Epidermal melanocyte (primary cell): ENCODE measurements at regions not wholly inside any gene's neighbourhood (a gene's known extent, or its start where the extent isn't known, plus 50 kb on each side); places are given as distances from the start of the nearest gene placed in this dataset.

Experiments used
- DNase-seq: peaks from one replicate; pipeline ENCODE4 v3.0.0; 2011; ENCODE audit warnings: low spot score; ENCODE audit not compliant: insufficient read length

GRCh38 chr1:5526822-5527551 lies 465.2 kb downstream of the NPHP4 start:
- DNase-seq, result no peak

GRCh38 chr1:5526385-5526750 lies 465.9 kb downstream of the NPHP4 start:
- no peak for DNase-seq

- DNase-seq, result no peak
These were observed 466.4 kb downstream of the NPHP4 start for GRCh38 chr1:5525597-5526384.

DNA sequence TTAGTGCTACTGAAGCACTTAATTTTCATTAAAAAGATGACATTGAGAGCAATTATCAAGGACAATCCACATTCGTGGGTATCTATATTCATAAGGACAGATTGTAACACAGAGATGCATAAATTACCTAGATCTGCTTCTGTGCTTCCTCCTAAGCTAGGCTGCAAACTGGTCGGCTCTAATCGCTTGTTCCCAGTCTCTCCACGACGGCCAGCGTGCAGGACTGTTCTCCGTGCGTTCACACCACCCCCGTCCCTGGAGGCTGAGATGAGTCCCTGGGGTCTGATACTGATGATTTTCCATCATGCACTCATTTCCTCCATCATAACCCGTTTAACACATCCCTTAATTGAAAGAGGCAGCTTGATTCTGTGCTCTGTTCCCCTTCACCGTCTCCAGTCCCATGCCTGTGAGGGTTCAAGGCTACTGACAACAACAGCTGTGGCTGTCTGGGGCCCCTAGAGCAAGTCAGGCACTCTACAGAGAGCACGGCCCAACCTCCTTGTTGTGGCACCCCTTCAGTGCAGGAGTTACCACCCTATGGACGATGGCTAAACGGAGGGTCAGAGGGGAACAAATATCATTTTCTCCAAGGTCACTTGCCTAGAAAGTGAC lies 469.6 kb downstream of the NPHP4 start:
- DNase-seq, result no peak

DNA sequence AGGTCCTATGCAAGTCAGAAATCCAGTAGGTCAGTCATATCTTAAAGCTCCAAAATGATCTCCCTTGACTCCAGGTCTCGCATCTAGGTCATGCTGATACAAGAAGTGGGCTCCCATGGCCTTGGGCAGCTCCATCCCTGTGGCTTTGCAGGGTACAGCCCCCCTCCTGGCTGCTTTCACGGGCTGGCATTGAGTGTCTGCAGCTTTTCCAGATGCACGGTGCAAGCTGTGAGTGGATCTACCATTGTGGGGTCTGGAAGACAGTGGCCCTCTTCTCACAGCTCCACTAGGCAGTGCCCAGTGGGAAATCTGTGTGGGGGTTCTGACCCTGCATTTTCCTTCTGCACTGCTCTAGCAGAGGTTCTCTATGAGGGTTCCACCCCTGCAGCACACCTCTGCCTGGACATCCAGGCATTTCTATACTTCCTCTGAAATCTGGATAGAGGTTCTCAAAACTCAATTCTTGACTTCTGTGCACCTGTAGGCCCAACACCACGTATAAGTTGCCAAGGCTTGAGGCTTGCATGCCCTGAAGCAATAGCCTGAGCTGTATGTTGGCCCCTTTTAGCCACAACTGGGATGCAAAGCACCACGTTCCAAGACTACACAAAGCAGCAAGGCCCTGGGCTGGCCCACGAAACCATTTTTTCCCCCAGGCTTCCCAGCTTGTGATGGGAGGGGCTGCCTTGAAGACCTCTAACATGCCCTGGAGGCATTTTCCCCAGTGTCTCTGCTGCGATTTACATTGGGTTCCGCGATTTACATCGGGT lies 472.7 kb downstream of the NPHP4 start:
- DNase-seq, result no peak

DNA sequence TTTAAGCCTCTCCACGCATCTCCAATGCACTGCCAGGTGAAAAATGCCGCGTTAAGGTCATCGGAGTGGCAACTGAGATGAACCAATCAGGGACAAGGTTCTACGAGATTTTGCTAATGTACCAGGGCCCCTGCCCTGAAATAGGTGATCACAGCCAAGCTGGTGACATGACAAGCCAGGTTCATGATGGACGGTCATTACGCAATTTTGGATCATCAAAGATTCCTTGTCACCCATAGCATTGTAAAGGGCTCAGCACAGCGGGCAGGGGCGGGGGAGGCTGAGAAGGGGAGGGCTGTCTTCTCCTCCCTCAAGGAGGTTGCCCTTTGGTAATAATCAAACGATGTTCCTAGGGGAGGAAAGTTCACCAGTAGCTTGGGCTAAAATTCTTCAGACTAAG lies 475.5 kb downstream of the NPHP4 start:
- no peak for DNase-seq

GRCh38 chr1:5515501-5515900 lies 476.7 kb downstream of the NPHP4 start:
- DNase-seq, result no peak

- DNase-seq, result peak; percentile 64
These were observed 477.6 kb downstream of the NPHP4 start for GRCh38 chr1:5514527-5515183.

DNA sequence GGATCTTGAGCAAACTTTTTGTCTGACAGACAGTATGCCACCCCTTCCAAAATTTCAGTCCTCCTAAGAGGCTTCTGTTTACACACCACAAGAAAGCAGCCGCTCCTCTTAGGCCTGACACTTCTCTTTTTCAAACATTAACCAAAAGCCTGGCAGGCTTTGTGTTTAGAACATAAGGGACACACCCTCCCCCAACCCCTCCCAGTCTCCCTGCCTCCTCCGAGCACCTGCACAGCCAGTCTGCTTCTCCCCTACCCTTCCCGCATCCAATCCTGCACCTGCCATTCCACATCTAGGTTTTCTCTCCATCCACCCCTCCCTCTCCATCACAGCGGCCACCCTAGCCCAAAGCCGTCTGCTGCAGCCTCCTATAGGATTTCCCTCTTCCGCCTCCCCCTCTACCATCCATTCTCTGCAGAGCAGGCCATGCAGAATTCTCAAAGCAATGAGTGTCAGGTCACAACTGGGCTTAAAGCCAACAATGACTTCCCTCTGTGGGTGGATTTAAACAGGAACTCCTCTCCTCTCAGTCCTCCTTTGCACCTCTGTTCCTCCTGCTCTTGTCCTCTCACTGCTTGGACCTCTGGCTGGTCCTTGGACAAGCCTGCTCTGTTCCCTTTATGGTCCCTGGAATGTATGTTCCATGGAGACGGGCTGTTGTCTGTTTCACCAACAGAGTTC lies 478.2 kb downstream of the NPHP4 start:
- DNase-seq, result no peak

GRCh38 chr1:5513179-5513578 lies 479.0 kb downstream of the NPHP4 start:
- DNase-seq, result no peak

DNA sequence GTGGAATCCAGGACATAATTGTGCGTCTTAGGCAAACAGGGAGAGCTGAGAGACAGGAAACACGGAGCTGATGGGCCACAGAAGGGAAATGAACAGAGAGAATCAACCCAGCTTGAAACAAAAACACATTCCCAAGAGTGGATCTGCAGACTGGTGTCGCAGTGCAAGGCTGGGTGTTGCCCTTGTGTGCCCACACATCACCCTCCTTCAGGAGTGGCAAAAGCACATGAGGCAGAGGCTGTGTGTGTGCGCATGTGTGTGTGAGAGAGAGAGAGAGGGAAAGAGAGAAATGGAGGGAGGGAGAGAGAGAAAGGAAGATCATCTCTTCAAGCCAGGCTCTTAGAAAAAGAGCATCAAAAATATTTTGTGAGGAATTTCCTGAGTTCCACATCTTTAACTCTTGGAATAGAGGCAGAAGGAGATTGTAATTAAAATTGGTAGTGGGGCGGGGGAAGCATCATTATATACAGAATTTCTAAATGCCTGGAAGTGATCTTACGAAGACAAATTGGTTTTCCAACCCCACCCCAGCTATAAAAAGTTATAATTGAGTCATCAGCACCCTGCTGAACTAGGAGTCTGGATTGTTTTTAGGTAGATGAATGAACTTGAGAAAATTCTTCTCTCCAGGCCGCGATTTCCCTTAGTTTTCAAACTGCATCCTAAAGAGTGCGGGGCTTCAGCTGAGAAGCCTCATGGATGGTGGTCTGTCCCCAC lies 480.7 kb downstream of the NPHP4 start:
- no peak for DNase-seq

DNA sequence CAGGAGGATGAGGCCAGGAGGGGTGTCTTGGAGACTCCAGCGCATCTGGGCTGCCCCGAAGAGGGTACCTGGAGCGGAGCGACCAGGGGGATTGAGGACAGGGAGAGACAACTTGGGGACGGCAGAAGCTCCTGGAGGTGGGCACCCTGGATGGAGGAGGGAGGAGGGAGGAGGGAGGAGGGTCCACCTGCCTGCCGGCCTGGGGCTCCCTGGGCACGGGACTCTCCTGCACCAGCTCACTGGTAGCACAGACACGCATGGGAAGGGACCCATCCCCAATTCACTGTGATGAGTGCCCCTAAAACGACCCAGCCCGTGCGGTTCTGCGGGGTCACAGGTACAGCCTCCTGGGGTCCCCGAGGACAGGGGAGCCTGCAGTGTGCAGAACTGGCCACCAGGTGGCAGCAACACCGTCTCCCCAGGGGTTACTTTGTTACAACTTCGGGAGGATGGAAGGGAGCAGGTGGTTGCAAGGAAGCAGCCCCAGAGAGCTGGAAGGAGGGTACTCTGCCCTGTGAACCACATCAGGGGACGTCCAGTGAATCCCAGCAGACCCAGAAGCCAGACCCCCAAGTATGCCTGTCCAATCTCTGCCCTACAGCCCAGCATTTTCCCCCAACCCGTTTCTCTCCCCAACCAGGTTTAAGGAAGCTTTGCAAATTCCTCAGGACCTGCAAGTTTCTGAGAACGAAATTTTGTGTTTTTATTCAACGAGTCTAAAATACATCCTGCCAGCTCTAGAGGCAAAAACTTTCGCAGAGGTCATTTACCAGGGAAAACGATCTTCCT lies 482.4 kb downstream of the NPHP4 start:
- DNase-seq, result peak; percentile 72

- no peak for DNase-seq
These were observed 483.4 kb downstream of the NPHP4 start for GRCh38 chr1:5508669-5509330.

- DNase-seq, result no peak
These were observed 484.9 kb downstream of the NPHP4 start for GRCh38 chr1:5507340-5507739.

- no peak for DNase-seq
These were observed 485.6 kb downstream of the NPHP4 start for GRCh38 chr1:5506634-5507033.

DNA sequence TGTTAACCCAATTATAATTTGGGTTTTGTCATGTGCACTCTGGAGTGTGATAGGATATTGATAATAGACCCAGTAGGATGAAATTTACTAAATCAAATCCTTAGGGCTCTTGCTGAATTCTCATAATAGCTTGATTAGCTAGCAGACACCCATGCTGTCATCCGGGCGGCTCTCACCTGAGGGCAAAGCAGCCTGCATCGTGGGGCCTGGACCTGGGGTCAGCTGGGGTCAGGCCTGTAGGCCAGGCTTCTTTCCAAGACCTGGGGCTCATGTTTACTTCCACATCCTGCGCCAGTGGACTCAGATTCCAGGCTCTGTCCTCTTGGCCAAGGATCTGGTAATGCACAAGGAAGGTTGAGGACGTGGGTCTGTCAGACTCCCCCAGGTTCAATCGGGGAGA lies 486.3 kb downstream of the NPHP4 start:
- DNase-seq, result no peak

- DNase-seq, result no peak
These were observed 487.9 kb downstream of the NPHP4 start for GRCh38 chr1:5504364-5504740.

GRCh38 chr1:5503556-5504363 lies 488.5 kb downstream of the NPHP4 start:
- DNase-seq, result no peak
